ENCODE measurements at regions not wholly inside any gene's neighbourhood (a gene's known extent, or its start where the extent isn't known, plus 50 kb on each side); places are given as distances from the start of the nearest gene placed in this dataset.

GRCh38 chr12:58139894-58140293, 198.5 kb downstream of the ATP23 start:
- peaks cover 0 to 2% of the 10 kb centered on the region in 2 experiments for H3K27me3 ChIP-seq (ENCODE audit: control insufficient read depth in 1 of 2, insufficient read depth in 2 of 2, low read length in 2 of 2)
- no peaks in the 10 kb centered on the region for H3K4me1 ChIP-seq (ENCODE audit: insufficient read depth, low read length)
- Mint-ChIP-seq H3K27ac (no peak overlapping the region), H3K27me3 (peaks cover 22% of the 10 kb centered on the region), H3K4me1 (ENCODE audit: low read depth) (no peaks in the 10 kb centered on the region), H3K9me3 (no peaks in the 10 kb centered on the region), H3K4me3 (no peak overlapping the region), H3K36me3 (ENCODE audit: low read depth) (no peaks in the 10 kb centered on the region)
- ChIA-PET CTCF (no interaction called here), POLR2A (no interaction called here)
- intact Hi-C loops (cut with DNase I, micrococcal nuclease) = no loop called here
- H3K9me3 ChIP-seq (ENCODE audit: control insufficient read depth in 1 of 2, insufficient read depth in 1 of 2, low read length in 2 of 2) = no peaks in the 10 kb centered on the region
- H3K36me3 ChIP-seq (ENCODE audit: insufficient read depth, low read length) = no peaks in the 10 kb centered on the region
- DNase-seq (no peak), ATAC-seq (ENCODE audit: poor library complexity) (no peak)
- H3K4me3 ChIP-seq (ENCODE audit: low read length) = no peak overlapping the region
- no peak for TF ChIP-seq CTCF (IDR thresholded peaks at IDR 0.05)
- H3K27ac ChIP-seq (ENCODE audit: low read depth in 1 of 2, low read length in 2 of 2) = no peak overlapping the region

GRCh38 chr12:58140395-58140794, 199.0 kb downstream of the ATP23 start:
- peaks cover 3% of the 10 kb centered on the region for H3K9me3 Mint-ChIP-seq
- ATAC-seq (ENCODE audit: poor library complexity) = no peak
- CTCF ChIA-PET = no interaction called here
- Histone ChIP-seq H3K4me3 (ENCODE audit: low read length) (no peak overlapping the region), H3K27me3 (ENCODE audit: control insufficient read depth in 1 of 2, insufficient read depth in 2 of 2, low read length in 2 of 2) (peaks cover 0 to 2% of the 10 kb centered on the region in 2 experiments), H3K9me3 (ENCODE audit: control insufficient read depth in 1 of 2, insufficient read depth in 1 of 2, low read length in 2 of 2) (no peaks in the 10 kb centered on the region), H3K4me1 (ENCODE audit: insufficient read depth, low read length) (no peaks in the 10 kb centered on the region), H3K27ac (ENCODE audit: low read depth in 1 of 2, low read length in 2 of 2) (no peak overlapping the region), H3K36me3 (ENCODE audit: insufficient read depth, low read length) (no peaks in the 10 kb centered on the region)
- TF ChIP-seq CTCF (IDR thresholded peaks at IDR 0.05) = no peak
- DNase-seq = no peak
- POLR2A ChIA-PET = no interaction called here
- H3K36me3 Mint-ChIP-seq (ENCODE audit: low read depth) = no peaks in the 10 kb centered on the region
- no peaks in the 10 kb centered on the region for H3K4me1 Mint-ChIP-seq (ENCODE audit: low read depth)
- peaks cover 17% of the 10 kb centered on the region for H3K27me3 Mint-ChIP-seq
- no peak overlapping the region for H3K27ac Mint-ChIP-seq
- H3K4me3 Mint-ChIP-seq = no peak overlapping the region
- intact Hi-C loops (cut with DNase I, micrococcal nuclease) = no loop called here

- ATAC-seq (ENCODE audit: poor library complexity) = no peak
- Histone ChIP-seq H3K27me3 (ENCODE audit: control insufficient read depth in 1 of 2, insufficient read depth in 2 of 2, low read length in 2 of 2) (no peaks in the 10 kb centered on the region), H3K27ac (ENCODE audit: low read depth in 1 of 2, low read length in 2 of 2) (no peak overlapping the region), H3K36me3 (ENCODE audit: insufficient read depth, low read length) (no peaks in the 10 kb centered on the region), H3K9me3 (ENCODE audit: control insufficient read depth in 1 of 2, insufficient read depth in 1 of 2, low read length in 2 of 2) (no peaks in the 10 kb centered on the region), H3K4me3 (ENCODE audit: low read length) (no peak overlapping the region), H3K4me1 (ENCODE audit: insufficient read depth, low read length) (no peaks in the 10 kb centered on the region)
- no peak for TF ChIP-seq CTCF (IDR thresholded peaks at IDR 0.05)
- POLR2A ChIA-PET = no interaction called here
- H3K4me1 Mint-ChIP-seq (ENCODE audit: low read depth) = no peaks in the 10 kb centered on the region
- H3K9me3 Mint-ChIP-seq = peaks cover 3% of the 10 kb centered on the region
- H3K27ac Mint-ChIP-seq = no peak overlapping the region
- no peak overlapping the region for H3K4me3 Mint-ChIP-seq
- no peaks in the 10 kb centered on the region for H3K36me3 Mint-ChIP-seq (ENCODE audit: low read depth)
- intact Hi-C loops (cut with DNase I, micrococcal nuclease) = no loop called here
- H3K27me3 Mint-ChIP-seq = peaks cover 6% of the 10 kb centered on the region
- CTCF ChIA-PET = no interaction called here
- no peak for DNase-seq
These were observed 201.6 kb downstream of the ATP23 start for GRCh38 chr12:58142991-58143390.
